HG03039 (cell line): ENCODE measurements at regions not wholly inside any gene's neighbourhood (a gene's known extent, or its start where the extent isn't known, plus 50 kb on each side); places are given as distances from the start of the nearest gene placed in this dataset.
"Not testable (repeated sequence)": the region's sequence is repeated elsewhere in the genome, so short reads cannot be mapped to it uniquely, and the experiment has no call there.

ENCODE experiments used
- ATAC-seq: cut with Tn5 transposase; IDR thresholded peaks from one replicate; pipeline ENCODE4 v1.9.1; 2021; ENCODE audit warnings: mild to moderate bottlenecking, moderate library complexity; ENCODE audit not compliant: unreplicated experiment

- ATAC-seq: no peak
Observed at GRCh38 chr3:104281713-104282112, 1085.0 kb upstream of the ALCAM start.

- no peak for ATAC-seq
Observed at GRCh38 chr3:104286645-104287044, 1080.1 kb upstream of the ALCAM start.

GRCh38 chr3:104291437-104291851 lies 1075.3 kb upstream of the ALCAM start:
- peak; percentile 63 for ATAC-seq

GRCh38 chr3:104291878-104292277 lies 1074.8 kb upstream of the ALCAM start:
- ATAC-seq: peak; percentile 28

- no peak for ATAC-seq
Observed at GRCh38 chr3:104297617-104298016, 1069.1 kb upstream of the ALCAM start.

- no peak for ATAC-seq
Observed at GRCh38 chr3:104298662-104299061, 1068.0 kb upstream of the ALCAM start.

- ATAC-seq: no peak
Observed at GRCh38 chr3:104316118-104316517, 1050.6 kb upstream of the ALCAM start.

GRCh38 chr3:104323226-104323625 lies 1043.5 kb upstream of the ALCAM start:
- ATAC-seq: no peak

GRCh38 chr3:104347291-104347690 lies 1019.4 kb upstream of the ALCAM start:
- ATAC-seq: no peak

GRCh38 chr3:104349836-104350235 lies 1016.9 kb upstream of the ALCAM start:
- ATAC-seq: no peak

GRCh38 chr3:104353951-104354350 lies 1012.8 kb upstream of the ALCAM start:
- no peak for ATAC-seq

- ATAC-seq: no peak
Observed at GRCh38 chr3:104359546-104359945, 1007.2 kb upstream of the ALCAM start.

- no peak for ATAC-seq
Observed at GRCh38 chr3:104360038-104360437, 1006.7 kb upstream of the ALCAM start.

GRCh38 chr3:104361748-104362147 lies 1005.0 kb upstream of the ALCAM start:
- ATAC-seq: not testable (repeated sequence)

- no peak for ATAC-seq
Observed at GRCh38 chr3:104362319-104362718, 1004.4 kb upstream of the ALCAM start.

GRCh38 chr3:104367000-104367399 lies 999.7 kb upstream of the ALCAM start:
- no peak for ATAC-seq

- ATAC-seq: no peak
Observed at GRCh38 chr3:104368760-104369159, 997.9 kb upstream of the ALCAM start.

- no peak for ATAC-seq
Observed at GRCh38 chr3:104385421-104385820, 981.3 kb upstream of the ALCAM start.

GRCh38 chr3:104388619-104389018 lies 978.1 kb upstream of the ALCAM start:
- ATAC-seq: no peak

- no peak for ATAC-seq
Observed at GRCh38 chr3:104392327-104392726, 974.4 kb upstream of the ALCAM start.

GRCh38 chr3:104396974-104397669 lies 969.6 kb upstream of the ALCAM start:
- no peak for ATAC-seq

- ATAC-seq: no peak
Observed at GRCh38 chr3:104397713-104398112, 969.0 kb upstream of the ALCAM start.

GRCh38 chr3:104402902-104403301 lies 963.8 kb upstream of the ALCAM start:
- ATAC-seq: no peak
